DMS79 (cell line): ENCODE measurements at regions not wholly inside any gene's neighbourhood (a gene's known extent, or its start where the extent isn't known, plus 50 kb on each side); places are given as distances from the start of the nearest gene placed in this dataset.

ENCODE experiments used
- DNase-seq: peaks from one replicate; lab custom pipeline; 2025; lab: John Stamatoyannopoulos, UW

DNA sequence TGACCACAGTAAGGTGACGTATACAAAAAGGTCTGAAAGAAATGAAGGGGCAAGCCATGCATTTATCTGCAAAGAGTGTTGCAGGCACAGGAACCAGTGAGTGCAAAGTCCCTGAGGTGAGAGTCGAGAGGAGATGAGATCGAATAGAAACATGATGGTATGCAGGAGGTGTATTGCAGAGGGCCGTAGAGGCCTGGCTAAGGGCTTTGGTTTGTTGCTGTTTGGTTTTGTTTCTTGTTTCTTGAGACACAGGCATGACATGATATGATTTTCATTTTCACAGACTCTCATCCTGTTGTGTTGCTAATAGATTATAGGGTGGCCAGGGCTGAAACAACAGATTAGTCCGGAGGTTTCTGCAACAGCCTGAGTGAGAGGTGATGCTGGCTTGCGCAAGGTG lies 80.4 kb downstream of the HSPH1 start:
- DNase-seq = no peak

DNA sequence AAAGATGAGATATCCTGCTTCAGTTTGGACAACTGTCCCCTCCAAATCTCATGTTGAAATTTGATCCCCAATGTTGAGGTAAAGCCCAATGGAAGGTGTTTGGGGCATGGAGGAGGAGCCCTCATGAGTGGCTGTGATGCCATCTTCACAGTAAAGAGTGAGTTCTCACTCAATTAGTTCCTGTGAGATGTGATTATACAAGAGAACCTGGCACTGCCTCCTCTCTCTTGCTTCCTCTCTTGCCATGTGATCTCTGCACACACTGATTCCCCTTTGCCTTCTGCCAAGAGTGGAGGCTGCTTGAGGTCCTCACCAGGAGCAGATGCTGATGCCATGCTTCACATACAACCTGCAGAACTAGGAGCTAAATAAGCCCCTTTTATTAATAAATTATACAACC lies 86.9 kb downstream of the HSPH1 start:
- no peak for DNase-seq

DNA sequence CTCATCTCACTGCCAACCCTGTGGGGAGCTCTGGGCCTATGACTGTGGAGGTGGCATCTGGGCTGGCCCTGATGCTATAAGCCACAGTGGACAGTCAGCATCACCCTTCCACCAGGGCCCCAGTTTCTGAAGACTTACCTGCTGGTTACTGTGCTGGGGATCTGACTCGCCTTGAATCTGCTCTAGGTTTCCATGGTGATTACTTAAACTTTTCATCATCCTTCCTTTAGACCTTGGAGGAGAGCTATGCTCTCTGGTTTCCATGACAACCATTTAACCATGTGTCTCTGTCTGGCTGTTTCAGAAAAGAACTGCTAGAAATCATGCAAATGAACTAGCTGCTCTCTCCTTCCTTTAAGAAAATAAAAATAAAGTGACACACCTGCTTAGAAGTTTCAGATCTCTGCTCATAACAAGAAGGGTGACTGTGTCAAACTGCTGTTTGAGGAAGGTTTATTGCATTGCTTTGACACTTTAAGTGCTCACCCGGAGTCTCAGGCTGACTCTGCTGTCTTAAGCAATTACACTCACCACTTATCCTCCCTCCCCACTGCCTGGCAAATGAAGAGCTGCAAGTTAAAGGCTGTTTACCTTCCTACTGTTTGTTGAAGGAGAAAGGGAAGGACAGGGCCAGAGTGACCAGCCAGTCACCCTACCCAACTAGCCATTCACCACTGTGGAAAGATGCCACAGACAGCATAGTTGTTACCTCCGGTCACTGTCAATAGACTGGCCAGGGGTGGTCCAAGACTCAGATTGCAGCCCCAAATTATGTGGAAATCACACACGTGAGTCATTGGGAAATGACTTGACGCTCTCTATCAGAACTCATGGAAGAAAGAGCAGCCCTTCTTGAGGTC lies 87.6 kb downstream of the HSPH1 start:
- DNase-seq = peak; percentile 14

DNA sequence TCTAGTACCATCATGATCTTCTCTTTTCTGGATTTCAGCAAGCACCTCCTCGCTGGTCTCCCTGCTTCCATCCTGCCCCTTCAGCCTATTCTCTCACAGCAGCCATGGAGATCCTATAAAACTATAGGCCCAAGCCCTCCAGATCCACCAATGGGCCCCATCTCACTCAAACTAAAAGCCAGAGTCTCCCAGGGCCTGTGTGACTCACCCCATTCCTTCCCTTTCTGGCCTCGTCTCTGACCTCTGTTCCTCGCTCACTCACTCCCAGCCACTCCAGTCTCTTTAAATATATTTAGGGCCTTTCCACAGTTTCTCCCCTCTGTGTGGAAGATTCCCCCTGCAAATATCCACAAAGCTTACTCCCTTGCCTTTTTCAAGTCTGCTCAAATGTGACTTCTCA lies 89.7 kb downstream of the HSPH1 start:
- DNase-seq = no peak

DNA sequence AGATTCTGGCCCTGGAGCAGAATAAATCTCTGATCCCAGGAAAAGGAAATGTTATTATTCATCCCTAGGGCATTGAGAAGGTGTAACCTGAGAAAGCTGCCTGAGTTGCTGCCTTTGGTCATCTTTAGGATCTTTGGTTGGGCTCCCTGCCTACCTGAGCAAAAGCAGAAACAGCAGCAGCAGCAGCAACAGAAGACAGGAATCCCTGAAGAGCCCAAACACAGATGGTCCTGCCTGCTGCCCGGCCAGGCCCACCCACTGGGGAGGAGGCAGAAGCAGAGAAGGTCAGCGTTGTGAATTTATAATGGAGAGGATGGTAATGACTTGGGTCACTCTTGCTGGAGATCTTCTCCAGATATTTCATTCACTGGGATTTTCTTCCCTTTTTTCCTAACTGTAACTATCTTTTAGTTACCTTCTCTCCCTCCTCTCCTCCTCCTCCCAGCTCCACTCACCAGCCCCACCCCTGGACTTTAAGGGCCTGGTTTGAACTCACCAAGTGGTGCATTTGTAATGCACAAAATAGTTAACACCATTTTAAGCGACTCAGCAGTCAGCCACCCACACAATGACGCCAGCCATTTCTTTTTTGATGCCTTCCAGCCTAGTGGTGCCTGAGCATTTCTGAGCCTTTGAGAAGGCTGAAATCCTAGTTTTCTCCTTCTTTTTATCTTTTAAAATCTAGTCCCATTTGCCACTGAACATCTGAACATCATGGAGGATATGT lies 91.7 kb downstream of the HSPH1 start:
- no peak for DNase-seq

DNA sequence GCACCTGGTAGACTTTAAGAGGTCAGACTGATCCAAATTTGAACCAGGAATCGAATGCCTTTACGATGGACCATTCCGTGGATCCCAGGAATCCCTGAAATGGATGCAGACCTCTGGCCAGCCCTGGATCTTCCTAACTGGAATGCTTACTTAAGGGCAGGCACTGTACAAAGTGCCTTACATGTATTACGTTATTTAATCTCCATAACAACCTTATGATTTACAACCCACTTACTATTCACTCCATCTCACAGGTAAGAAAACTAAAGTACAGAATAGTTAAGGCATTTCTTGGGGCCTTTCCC lies 93.6 kb downstream of the HSPH1 start:
- no peak for DNase-seq

DNA sequence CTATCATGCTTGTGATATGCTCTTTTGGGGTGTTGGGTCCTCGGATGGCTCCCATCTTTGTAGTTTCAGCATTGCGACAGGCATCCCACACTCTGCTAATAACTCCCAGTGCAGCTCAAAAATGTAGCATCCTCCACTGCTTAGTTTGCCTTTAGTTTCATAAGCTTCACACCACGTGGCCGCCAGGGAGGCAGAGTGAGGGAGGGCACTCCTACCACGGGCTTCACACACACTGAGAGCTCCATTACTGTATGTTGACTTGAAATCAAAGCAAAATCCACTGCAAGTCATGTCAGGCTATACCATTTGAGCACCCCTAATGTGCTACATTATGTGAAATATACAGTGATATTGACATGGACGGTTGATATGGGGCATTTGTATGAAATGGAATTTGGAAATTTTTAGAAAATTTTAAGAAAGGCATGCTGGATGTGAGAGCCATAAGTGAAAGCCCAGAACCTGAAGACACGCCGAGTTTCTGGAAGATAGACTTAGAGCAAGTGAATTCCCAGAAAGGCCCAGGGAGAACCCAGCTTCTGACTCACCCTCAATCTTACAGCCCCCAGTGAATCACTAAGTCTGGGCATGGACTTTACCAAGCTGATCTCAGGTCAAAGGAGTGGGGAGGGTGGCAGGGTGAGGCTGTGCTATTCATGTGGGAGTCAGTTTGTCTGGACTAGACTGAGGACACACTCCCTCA lies 94.1 kb downstream of the HSPH1 start:
- no peak for DNase-seq

- no peak for DNase-seq
These were observed 97.1 kb downstream of the HSPH1 start for GRCh38 chr13:31064636-31065035.

DNA sequence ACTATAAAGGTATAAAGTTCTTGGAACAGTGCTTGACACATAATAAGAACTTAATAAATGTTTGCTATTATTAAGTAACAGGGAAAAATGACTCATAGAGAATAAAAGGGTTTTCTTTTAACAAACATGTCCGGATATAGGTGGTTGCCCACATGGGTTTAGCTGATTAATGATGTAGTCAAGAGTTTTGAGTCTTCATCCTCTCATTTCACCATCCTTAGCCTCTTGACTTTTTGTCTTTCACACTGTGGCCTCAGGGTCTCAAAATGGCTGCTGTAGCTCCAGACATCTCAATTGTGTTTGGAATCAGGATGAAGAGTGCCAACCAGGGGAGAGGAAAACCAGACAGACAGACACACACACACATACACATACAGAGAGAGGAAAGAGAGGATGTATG lies 97.9 kb downstream of the HSPH1 start:
- no peak for DNase-seq

DNA sequence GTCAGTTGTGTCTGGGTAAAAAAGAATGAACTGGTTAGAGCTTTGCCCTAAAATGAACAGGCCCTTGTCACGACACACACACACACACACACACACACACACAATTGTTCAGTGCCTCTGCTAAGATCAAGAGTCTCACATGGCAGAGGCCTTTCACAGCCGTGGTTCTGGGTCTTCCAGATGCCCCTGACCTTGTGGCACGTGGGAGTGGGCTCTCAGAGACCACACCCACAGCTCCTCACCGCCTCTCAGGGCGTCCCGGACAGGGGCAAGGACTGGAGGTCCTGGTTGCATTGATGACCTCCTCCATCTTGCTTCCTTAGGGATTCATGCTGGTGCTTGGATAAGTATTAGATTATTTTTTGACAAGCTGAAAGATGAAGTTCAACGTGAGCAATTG lies 101.0 kb downstream of the HSPH1 start:
- DNase-seq = no peak

- DNase-seq = no peak
These were observed 101.5 kb downstream of the HSPH1 start for GRCh38 chr13:31060220-31060619.

GRCh38 chr13:31057403-31058033 lies 104.2 kb downstream of the HSPH1 start:
- no peak for DNase-seq

DNA sequence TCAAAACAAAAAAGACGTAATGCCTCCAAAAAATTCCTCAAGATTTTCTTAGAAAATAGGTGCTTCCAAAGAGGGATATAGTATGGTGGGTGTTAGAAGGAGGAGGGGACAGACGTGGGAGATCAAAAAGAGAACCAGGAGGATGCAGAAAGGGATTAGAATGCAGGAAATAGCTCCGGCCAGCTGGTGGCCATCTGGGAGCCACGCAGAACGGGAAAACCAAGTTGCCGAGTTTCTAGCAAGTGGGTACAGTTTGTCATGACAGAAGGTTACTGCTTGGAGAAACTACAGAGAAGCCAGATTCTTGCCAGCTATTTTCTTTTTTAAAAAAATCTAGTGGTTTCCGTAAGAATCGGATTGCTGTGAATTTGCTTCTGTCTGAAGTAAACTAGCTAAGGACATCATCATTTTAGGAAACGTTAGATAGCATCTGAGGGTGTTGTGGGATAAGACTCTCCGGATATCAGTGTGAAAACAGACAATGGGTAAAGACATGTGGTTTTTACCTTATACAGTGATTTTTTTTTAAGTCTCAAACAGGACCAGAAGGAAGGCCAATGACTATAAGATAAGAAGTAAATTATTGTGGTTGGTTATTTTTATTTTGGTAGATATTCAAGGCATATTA lies 104.9 kb downstream of the HSPH1 start:
- no peak for DNase-seq

DNA sequence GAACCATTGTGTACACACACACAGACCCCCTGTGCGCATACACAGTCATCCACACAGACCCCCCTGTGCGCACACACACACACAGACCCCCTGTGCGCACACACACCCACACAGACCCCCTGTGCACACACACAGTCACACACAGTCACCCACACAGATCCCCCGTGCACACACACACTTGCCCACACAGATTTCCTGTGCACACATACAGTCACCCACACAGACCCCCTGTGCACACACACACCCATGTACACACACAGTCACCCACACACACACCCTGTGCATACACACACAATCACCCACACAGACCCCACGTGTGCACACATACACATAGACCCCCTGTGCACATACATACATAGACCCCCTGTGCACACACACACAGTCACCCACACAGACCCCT lies 106.1 kb downstream of the HSPH1 start:
- no peak for DNase-seq

DNA sequence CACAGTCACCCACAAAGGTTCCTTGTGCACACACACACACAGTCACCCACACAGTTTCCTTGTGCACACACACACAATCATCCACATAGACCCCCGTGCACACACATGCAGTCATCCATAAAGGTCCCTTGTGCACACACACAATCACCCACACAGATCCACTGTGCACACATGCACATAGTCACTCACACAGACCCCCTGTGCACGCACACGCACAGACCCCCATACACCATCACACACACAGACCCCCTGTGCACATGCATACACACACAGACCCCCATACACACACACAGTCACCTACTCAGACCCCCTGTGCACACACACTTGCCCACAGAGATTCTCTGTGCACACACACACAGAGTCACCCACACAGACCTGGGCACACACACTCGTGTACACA lies 107.1 kb downstream of the HSPH1 start:
- no peak for DNase-seq

DNA sequence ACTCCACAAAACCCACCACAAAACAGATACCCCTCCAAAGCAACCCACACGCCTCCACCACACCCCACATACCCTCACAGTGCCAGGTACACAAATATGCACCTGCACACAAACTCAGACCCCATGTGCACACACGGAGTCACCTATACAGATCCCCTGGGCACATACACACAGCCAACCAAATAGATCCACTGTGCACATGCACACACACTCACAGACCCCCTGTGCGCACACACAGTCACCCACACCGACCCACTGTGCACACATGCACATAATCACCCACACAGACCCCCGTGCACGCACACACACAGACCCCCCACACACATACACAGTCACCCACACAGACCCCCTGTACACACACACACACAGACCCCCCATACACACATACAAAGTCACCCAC lies 107.8 kb downstream of the HSPH1 start:
- no peak for DNase-seq

DNA sequence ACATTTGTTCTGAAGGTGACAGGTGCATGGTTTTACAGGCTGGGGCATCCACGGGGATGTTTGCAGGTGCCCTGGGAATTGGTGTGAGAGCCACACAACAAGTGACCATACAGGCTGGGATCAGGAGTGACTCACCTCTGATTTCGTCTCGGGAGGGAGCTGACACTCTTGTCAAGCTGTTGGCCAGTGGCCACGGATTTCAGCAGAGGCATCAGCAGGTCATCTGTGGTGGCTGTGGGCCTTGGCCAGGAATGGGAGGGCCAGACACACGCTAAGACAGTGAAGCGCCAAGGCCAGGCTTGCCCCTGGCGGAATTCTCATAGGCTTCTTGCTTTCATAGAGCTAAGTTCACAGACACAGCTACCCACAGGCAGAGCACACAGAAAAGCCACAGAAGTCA lies 108.6 kb downstream of the HSPH1 start:
- no peak for DNase-seq

- no peak for DNase-seq
These were observed 109.2 kb downstream of the HSPH1 start for GRCh38 chr13:31052478-31052877.

GRCh38 chr13:31051999-31052398 lies 109.7 kb downstream of the HSPH1 start:
- DNase-seq = no peak

GRCh38 chr13:31050486-31051400 lies 111.0 kb downstream of the HSPH1 start:
- DNase-seq = no peak

DNA sequence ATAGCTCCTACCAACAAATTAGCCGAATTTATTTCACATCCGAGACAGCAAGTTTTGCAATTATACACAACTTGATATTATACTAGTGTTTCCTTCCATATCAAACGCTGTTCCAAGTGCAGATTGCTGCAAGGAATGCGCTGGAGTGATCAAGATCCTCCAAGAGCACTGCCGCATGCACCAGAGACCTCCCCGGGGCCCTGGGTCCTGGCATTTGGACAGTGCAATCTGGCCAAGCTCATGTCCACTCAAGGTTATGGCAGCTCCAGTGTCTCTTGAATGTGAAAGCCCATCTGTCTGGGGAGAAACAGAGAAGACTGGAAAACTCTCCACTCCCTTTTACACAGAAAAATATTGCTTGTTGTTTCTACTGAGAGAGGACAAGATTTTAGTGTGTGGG lies 111.9 kb downstream of the HSPH1 start:
- no peak for DNase-seq
